ENCODE measurements at regions not wholly inside any gene's neighbourhood (a gene's known extent, or its start where the extent isn't known, plus 50 kb on each side); places are given as distances from the start of the nearest gene placed in this dataset.
"Not testable (repeated sequence)": the region's sequence is repeated elsewhere in the genome, so short reads cannot be mapped to it uniquely, and the experiment has no call there.

DNA sequence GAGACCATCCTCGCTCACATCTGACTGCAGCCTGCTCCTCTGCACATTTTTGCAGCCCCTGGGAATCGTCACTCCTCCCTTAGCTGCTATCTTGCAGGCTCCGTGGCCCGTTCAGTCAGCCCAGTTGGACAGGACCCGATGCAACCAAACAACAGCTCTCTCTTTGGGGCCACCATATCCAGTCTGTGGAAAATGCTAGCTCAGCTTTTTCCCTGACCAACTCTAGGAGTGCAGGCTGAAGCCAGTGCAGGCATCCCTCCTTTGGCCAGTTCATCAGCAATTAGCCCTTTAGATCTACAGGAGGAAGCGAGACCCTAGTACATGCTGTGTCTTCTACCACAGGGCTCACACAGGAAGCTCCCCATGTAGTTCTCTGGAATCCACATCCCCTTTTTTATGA, 182.1 kb downstream of the HS3ST3A1 start:
- Histone ChIP-seq H3K27ac (ENCODE audit: low read length) (no peak overlapping the region), H3K4me3 (ENCODE audit: low read depth in 1 of 2, low read length in 2 of 2) (no peak overlapping the region), H3K9me3 (ENCODE audit: control insufficient read depth in 1 of 2, low read length in 2 of 2) (no peaks in the 10 kb centered on the region), H3K36me3 (ENCODE audit: control insufficient read depth in 1 of 2, insufficient read depth in 2 of 2, low read length in 2 of 2) (no peaks in the 10 kb centered on the region), H3K4me1 (ENCODE audit: control insufficient read depth in 1 of 2, insufficient read depth in 2 of 2, low read length in 2 of 2) (no peaks in the 10 kb centered on the region), H3K27me3 (ENCODE audit: low read depth, low read length) (no peaks in the 10 kb centered on the region)

DNA sequence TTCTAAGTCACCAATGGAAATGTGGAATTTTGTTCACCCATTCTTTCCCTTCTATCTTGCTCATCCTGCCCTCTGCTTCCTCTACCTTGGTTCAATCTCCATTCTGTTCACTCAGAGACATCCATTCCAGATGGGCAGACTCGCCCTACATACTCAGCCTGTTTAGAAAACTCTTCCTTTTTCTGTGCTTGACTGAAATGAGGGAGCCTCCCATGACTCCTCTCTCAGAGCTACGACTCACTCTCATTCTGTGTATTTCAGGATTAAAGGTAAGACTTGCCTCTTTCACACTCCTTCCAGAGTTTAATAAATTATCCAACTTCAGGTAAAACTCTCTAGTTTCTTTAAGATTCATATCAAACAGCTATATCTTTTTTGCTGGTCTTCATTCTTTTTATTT, 182.8 kb downstream of the HS3ST3A1 start:
- H3K4me3 ChIP-seq (ENCODE audit: low read depth in 1 of 2, low read length in 2 of 2), result no peak overlapping the region
- no peaks in the 10 kb centered on the region for H3K27me3 ChIP-seq (ENCODE audit: low read depth, low read length)
- H3K36me3 ChIP-seq (ENCODE audit: control insufficient read depth in 1 of 2, insufficient read depth in 2 of 2, low read length in 2 of 2), result no peaks in the 10 kb centered on the region
- H3K4me1 ChIP-seq (ENCODE audit: control insufficient read depth in 1 of 2, insufficient read depth in 2 of 2, low read length in 2 of 2), result no peaks in the 10 kb centered on the region
- H3K27ac ChIP-seq (ENCODE audit: low read length), result no peak overlapping the region
- no peaks in the 10 kb centered on the region for H3K9me3 ChIP-seq (ENCODE audit: control insufficient read depth in 1 of 2, low read length in 2 of 2)

DNA sequence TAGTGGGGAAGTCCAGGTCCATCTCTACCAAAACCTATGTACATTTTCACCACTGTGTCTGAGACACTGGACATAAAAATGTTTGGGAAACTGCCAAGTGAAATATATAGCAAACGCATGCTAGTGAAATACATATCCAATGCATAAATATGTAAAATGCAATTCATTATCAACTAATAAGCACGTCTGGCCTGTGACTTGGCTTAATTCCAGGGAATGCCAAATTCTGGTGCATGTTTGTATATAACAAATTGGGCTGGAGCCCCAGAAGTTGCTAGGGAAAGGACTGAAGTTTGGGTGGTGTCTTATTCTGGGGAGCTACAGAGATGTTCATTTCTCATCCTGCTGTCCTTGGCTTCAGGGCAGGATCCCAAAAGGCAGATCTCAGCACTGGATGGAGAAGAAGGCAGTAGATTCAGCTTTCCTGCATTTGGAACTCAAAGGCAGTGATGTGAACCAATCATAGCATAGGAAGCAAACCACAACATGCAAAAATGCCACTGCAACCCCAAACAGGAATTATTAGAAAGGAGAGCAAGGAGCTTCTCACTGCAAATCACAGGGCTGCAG, 184.3 kb downstream of the HS3ST3A1 start:
- no peaks in the 10 kb centered on the region for H3K27me3 ChIP-seq (ENCODE audit: low read depth, low read length)
- no peaks in the 10 kb centered on the region for H3K36me3 ChIP-seq (ENCODE audit: control insufficient read depth in 1 of 2, insufficient read depth in 2 of 2, low read length in 2 of 2)
- H3K27ac ChIP-seq (ENCODE audit: low read length), result no peak overlapping the region

DNA sequence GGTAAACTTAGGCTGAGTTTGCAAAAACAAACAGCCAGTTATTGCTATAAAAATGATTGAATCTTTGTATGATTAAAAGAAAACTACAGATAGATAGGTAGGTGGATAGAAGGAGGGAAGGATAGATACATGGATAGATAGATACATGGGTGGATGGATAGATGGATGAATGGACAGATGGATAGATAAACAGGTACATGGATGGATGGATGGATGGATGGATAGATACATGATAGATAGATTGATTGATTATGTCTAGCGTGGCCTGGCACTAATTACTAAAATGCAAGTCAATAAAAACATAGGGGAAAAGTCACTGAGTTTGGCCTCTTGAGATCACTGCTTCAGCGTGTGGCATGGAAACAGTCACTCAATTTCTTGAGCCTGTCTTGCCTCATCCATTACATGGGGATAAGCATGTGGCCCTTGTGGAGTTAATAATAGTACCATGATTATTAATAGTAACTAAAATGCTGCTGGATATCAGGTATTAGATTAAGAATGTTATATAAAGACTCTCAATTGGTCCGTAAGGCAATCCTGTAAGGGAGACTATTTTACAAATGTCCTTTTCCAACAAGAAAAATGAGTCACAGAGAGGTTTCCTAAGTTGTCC, 184.9 kb downstream of the HS3ST3A1 start:
- no peaks in the 10 kb centered on the region for H3K27me3 ChIP-seq (ENCODE audit: low read depth, low read length)
- no peaks in the 10 kb centered on the region for H3K36me3 ChIP-seq (ENCODE audit: control insufficient read depth in 1 of 2, insufficient read depth in 2 of 2, low read length in 2 of 2)
- H3K27ac ChIP-seq (ENCODE audit: low read length), result no peak overlapping the region
- H3K9me3 ChIP-seq (ENCODE audit: control insufficient read depth in 1 of 2, low read length in 2 of 2), result no peaks in the 10 kb centered on the region
- no peaks in the 10 kb centered on the region for H3K4me1 ChIP-seq (ENCODE audit: control insufficient read depth in 1 of 2, insufficient read depth in 2 of 2, low read length in 2 of 2)
- H3K4me3 ChIP-seq (ENCODE audit: low read depth in 1 of 2, low read length in 2 of 2), result no peak overlapping the region

More for the DNA sequence above, 184.3 kb downstream of the HS3ST3A1 start:
- Histone ChIP-seq H3K4me1 (ENCODE audit: control insufficient read depth in 1 of 2, insufficient read depth in 2 of 2, low read length in 2 of 2) (no peaks in the 10 kb centered on the region), H3K4me3 (ENCODE audit: low read depth in 1 of 2, low read length in 2 of 2) (no peak overlapping the region), H3K9me3 (ENCODE audit: control insufficient read depth in 1 of 2, low read length in 2 of 2) (no peaks in the 10 kb centered on the region)

DNA sequence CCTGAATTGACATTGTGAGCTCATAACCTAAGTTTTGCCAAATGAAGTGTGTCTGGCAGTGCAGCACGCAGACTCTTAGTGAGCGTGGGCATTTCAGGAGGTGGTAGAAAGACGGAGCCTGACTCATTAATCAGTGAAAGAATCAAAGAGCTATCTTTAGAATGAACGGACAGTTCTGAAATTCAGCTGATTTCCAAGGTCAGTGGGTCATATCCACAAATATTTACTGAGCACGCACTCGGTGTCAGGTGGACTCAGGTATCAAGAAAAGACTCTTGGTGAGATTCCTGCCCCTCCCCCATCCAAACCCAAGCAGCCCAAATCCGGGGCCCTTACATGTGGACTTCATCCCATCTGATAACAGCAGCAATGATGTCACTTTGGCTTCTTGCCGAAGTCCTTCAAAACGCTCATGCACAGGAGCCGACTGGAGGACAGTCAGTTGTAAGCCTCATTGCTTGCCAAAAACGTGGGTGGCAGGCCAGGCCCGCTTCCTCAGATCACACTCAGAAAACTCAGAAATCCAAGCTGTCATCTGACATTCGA, 185.8 kb downstream of the HS3ST3A1 start:
- H3K9me3 ChIP-seq (ENCODE audit: control insufficient read depth in 1 of 2, low read length in 2 of 2), result no peaks in the 10 kb centered on the region
- H3K27me3 ChIP-seq (ENCODE audit: low read depth, low read length), result no peaks in the 10 kb centered on the region
- H3K36me3 ChIP-seq (ENCODE audit: control insufficient read depth in 1 of 2, insufficient read depth in 2 of 2, low read length in 2 of 2), result no peaks in the 10 kb centered on the region
- no peak overlapping the region for H3K4me3 ChIP-seq (ENCODE audit: low read depth in 1 of 2, low read length in 2 of 2)
- no peaks in the 10 kb centered on the region for H3K4me1 ChIP-seq (ENCODE audit: control insufficient read depth in 1 of 2, insufficient read depth in 2 of 2, low read length in 2 of 2)
- H3K27ac ChIP-seq (ENCODE audit: low read length), result no peak overlapping the region

DNA sequence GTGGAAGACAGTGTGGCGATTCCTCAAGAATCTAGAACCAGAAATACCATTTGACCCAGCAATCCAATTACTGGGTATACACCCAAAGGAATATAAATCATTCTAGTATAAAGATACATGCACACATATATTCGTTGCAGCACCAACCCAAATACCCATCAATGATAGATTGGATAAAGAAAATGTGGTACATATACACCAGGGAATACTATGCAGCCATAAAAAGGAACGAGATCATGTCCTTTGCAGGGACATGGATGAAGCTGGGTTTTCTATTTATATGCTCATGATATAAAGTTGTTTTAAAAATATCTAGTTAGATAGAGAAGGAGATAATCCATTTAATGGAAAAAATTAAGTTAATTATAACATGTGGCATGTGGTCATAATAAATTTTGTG, 186.5 kb downstream of the HS3ST3A1 start:
- not testable (repeated sequence) for H3K27ac ChIP-seq (ENCODE audit: low read length); H3K36me3 ChIP-seq (ENCODE audit: control insufficient read depth in 1 of 2, insufficient read depth in 2 of 2, low read length in 2 of 2); H3K27me3 ChIP-seq (ENCODE audit: low read depth, low read length); H3K4me1 ChIP-seq (ENCODE audit: control insufficient read depth in 1 of 2, insufficient read depth in 2 of 2, low read length in 2 of 2); H3K9me3 ChIP-seq (ENCODE audit: control insufficient read depth in 1 of 2, low read length in 2 of 2); H3K4me3 ChIP-seq (ENCODE audit: low read depth in 1 of 2, low read length in 2 of 2)

DNA sequence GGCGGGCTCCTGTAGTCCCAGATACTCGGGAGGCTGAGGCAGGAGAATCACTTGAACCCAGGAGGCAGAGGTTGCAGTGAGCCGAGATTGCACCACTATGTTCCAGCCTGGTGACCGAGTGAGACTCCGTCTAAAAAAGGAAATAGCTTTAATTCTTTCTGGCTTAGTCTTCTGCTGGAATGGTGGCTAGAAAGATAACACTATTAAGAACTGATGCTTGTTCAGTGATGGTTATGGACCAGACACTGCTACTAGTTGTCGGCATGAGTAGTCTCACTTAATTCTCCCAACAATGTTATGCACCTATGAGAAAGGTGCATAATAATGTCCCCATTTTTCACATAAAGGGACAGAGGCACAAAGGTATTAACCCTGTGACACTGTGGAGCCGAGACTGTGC, 188.7 kb downstream of the HS3ST3A1 start:
- no peak overlapping the region for H3K27ac ChIP-seq (ENCODE audit: low read length)
- H3K9me3 ChIP-seq (ENCODE audit: control insufficient read depth in 1 of 2, low read length in 2 of 2), result no peaks in the 10 kb centered on the region
- no peak overlapping the region for H3K4me3 ChIP-seq (ENCODE audit: low read depth in 1 of 2, low read length in 2 of 2)
- H3K27me3 ChIP-seq (ENCODE audit: low read depth, low read length), result no peaks in the 10 kb centered on the region
- H3K4me1 ChIP-seq (ENCODE audit: control insufficient read depth in 1 of 2, insufficient read depth in 2 of 2, low read length in 2 of 2), result no peaks in the 10 kb centered on the region
- H3K36me3 ChIP-seq (ENCODE audit: control insufficient read depth in 1 of 2, insufficient read depth in 2 of 2, low read length in 2 of 2), result no peaks in the 10 kb centered on the region

DNA sequence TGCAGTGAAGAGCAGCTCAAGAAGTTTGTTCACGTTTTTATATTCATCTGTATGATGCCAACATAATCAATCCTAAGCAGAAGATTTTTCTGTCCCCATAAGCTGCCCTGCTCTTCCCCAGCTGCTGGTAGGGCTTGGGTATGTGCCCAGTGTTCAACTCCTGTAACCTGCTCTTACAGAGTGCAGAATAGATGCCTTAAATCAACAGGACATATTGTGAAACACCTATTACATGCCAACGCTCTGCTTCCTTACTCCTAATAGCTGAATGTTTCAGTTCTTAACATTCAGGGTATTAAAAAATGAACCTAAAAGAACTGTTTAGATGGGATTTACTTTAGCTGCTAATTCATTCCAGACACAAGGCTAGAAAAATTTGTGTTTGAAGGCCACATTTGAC, 190.9 kb downstream of the HS3ST3A1 start:
- no peaks in the 10 kb centered on the region for H3K4me1 ChIP-seq (ENCODE audit: control insufficient read depth in 1 of 2, insufficient read depth in 2 of 2, low read length in 2 of 2)
- H3K27me3 ChIP-seq (ENCODE audit: low read depth, low read length), result no peaks in the 10 kb centered on the region
- H3K36me3 ChIP-seq (ENCODE audit: control insufficient read depth in 1 of 2, insufficient read depth in 2 of 2, low read length in 2 of 2), result no peaks in the 10 kb centered on the region
- no peak overlapping the region for H3K4me3 ChIP-seq (ENCODE audit: low read depth in 1 of 2, low read length in 2 of 2)
- H3K27ac ChIP-seq (ENCODE audit: low read length), result no peak overlapping the region
- H3K9me3 ChIP-seq (ENCODE audit: control insufficient read depth in 1 of 2, low read length in 2 of 2), result no peaks in the 10 kb centered on the region

DNA sequence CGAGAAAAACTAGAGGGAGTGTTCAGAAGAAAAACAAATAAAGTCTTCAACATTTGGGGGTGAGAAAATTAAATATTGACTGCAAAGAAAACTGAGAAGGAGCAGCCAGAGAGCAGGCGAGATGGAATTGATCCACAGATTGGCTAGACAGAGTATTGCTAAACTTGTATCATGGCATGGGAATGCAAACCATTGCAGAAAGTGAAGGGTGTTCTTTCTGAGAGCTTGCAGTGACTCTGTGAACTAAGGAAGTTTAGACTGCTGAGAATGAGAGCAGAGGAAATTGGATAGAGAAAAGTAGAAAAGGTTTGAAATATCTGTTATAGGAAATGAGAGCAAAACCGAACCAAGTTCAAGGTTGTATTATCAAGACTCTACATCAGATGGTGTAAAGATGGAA, 191.5 kb downstream of the HS3ST3A1 start:
- no peaks in the 10 kb centered on the region for H3K9me3 ChIP-seq (ENCODE audit: control insufficient read depth in 1 of 2, low read length in 2 of 2)
- H3K36me3 ChIP-seq (ENCODE audit: control insufficient read depth in 1 of 2, insufficient read depth in 2 of 2, low read length in 2 of 2), result no peaks in the 10 kb centered on the region
- H3K4me3 ChIP-seq (ENCODE audit: low read depth in 1 of 2, low read length in 2 of 2), result no peak overlapping the region
- no peaks in the 10 kb centered on the region for H3K27me3 ChIP-seq (ENCODE audit: low read depth, low read length)
- H3K4me1 ChIP-seq (ENCODE audit: control insufficient read depth in 1 of 2, insufficient read depth in 2 of 2, low read length in 2 of 2), result no peaks in the 10 kb centered on the region
- H3K27ac ChIP-seq (ENCODE audit: low read length), result no peak overlapping the region

DNA sequence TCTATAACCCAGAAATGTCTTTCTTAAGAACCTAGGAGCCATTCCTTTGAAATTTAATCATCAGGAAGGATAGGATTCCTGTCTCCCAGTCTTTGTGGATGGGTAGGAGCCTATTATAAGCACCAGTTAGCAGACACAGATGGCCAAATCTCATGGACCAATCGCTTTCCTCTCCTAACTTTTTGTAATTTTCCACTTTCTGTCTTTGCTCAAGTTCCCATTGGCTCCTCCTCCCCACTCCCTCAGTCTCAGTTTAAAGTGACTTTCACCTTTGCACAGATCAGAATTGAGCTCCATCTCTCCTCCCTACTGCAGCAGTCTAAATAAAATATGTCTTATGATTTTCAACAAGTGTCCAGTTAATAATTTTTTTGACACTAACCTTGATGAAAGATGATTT, 192.3 kb downstream of the HS3ST3A1 start:
- Histone ChIP-seq H3K4me3 (ENCODE audit: low read depth in 1 of 2, low read length in 2 of 2) (no peak overlapping the region), H3K27me3 (ENCODE audit: low read depth, low read length) (no peaks in the 10 kb centered on the region), H3K9me3 (ENCODE audit: control insufficient read depth in 1 of 2, low read length in 2 of 2) (no peaks in the 10 kb centered on the region), H3K4me1 (ENCODE audit: control insufficient read depth in 1 of 2, insufficient read depth in 2 of 2, low read length in 2 of 2) (no peaks in the 10 kb centered on the region), H3K36me3 (ENCODE audit: control insufficient read depth in 1 of 2, insufficient read depth in 2 of 2, low read length in 2 of 2) (no peaks in the 10 kb centered on the region), H3K27ac (ENCODE audit: low read length) (no peak overlapping the region)

DNA sequence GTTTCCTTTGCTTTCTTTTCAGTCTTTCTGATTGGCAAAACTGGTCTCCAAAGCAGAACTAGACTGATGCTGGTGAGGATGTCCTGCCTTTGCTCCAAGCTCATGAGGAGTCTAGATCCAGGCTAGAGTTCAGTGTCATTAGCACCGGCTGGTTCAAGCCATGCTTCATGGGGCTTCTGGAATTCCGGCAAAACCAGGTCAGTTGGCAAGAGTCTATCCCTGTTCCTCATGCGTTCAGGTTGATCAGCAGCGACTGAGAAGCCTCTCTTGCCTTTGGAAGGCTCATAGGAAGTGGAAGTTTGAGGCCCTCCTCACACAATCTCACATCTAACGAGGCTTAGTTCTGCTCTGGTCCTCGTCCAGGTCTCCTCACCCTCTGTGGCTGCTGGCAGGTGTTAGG, 194.3 kb downstream of the HS3ST3A1 start:
- H3K27ac ChIP-seq (ENCODE audit: low read length), result no peak overlapping the region
- no peaks in the 10 kb centered on the region for H3K4me1 ChIP-seq (ENCODE audit: control insufficient read depth in 1 of 2, insufficient read depth in 2 of 2, low read length in 2 of 2)
- no peaks in the 10 kb centered on the region for H3K36me3 ChIP-seq (ENCODE audit: control insufficient read depth in 1 of 2, insufficient read depth in 2 of 2, low read length in 2 of 2)
- no peaks in the 10 kb centered on the region for H3K9me3 ChIP-seq (ENCODE audit: control insufficient read depth in 1 of 2, low read length in 2 of 2)
- H3K27me3 ChIP-seq (ENCODE audit: low read depth, low read length), result no peaks in the 10 kb centered on the region
- H3K4me3 ChIP-seq (ENCODE audit: low read depth in 1 of 2, low read length in 2 of 2), result no peak overlapping the region

DNA sequence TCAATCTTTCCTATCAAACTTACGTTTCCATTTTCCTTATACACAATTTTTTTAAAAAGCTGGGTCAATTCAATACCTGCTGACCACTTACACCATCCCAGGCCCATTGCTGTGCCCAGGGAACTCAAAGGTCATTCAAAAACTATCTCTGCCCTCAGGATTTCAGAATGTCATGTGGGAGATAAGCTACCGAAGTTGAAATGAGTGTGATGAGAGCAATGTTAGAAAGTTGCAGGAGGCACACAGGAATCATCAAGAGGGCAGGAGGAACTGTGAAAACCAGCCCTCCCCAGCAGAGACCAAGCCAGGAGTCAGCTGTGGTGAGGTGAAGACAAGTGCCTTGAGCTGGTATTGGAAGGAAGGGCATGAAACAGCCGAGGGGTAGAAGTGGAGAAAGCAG, 195.9 kb downstream of the HS3ST3A1 start:
- H3K27ac ChIP-seq (ENCODE audit: low read length), result no peak overlapping the region
- no peaks in the 10 kb centered on the region for H3K27me3 ChIP-seq (ENCODE audit: low read depth, low read length)

More for the DNA sequence above, 195.9 kb downstream of the HS3ST3A1 start:
- no peaks in the 10 kb centered on the region for H3K36me3 ChIP-seq (ENCODE audit: control insufficient read depth in 1 of 2, insufficient read depth in 2 of 2, low read length in 2 of 2)
- no peak overlapping the region for H3K4me3 ChIP-seq (ENCODE audit: low read depth in 1 of 2, low read length in 2 of 2)
- H3K9me3 ChIP-seq (ENCODE audit: control insufficient read depth in 1 of 2, low read length in 2 of 2), result no peaks in the 10 kb centered on the region
- H3K4me1 ChIP-seq (ENCODE audit: control insufficient read depth in 1 of 2, insufficient read depth in 2 of 2, low read length in 2 of 2), result no peaks in the 10 kb centered on the region

All from muscle layer of duodenum (tissue), 2 donors.